ENCODE measurements at regions not wholly inside any gene's neighbourhood (a gene's known extent, or its start where the extent isn't known, plus 50 kb on each side); places are given as distances from the start of the nearest gene placed in this dataset.

- no peak overlapping the region for H3K27ac Mint-ChIP-seq
- Histone ChIP-seq H3K9ac (ENCODE audit: low read length) (no peak overlapping the region), H4K20me1 (ENCODE audit: control insufficient read depth, insufficient read depth, low read length, poor library complexity, severe bottlenecking) (no peaks in the 10 kb centered on the region), H3K4me2 (replicated peaks; ENCODE audit: low read depth, low read length, poor library complexity, severe bottlenecking) (no peak overlapping the region), H3K4me1 (ENCODE audit: control insufficient read depth in 2 of 2, insufficient read depth in 2 of 2, low read length in 2 of 2) (no peaks in the 10 kb centered on the region), H3K79me2 (ENCODE audit: control insufficient read depth, insufficient read depth, low read length) (no peaks in the 10 kb centered on the region), H3K27me3 (replicated peaks in 1 of 4; ENCODE audit: control extremely low read depth in 1 of 4, control insufficient read depth in 3 of 4, insufficient read depth in 4 of 4, low read length in 3 of 4) (no peaks in the 10 kb centered on the region), H3K9me3 (ENCODE audit: control extremely low read depth in 1 of 3, control insufficient read depth in 2 of 3, insufficient read depth in 1 of 3, low read length in 2 of 3) (no peaks in the 10 kb centered on the region), H3K36me3 (replicated peaks in 1 of 2; ENCODE audit: control extremely low read depth in 1 of 2, control insufficient read depth in 1 of 2, extremely low read depth in 1 of 2, insufficient read depth in 2 of 2, low read length in 1 of 2) (no peaks in the 10 kb centered on the region), H2AFZ (ENCODE audit: insufficient read depth, low read depth, low read length, poor library complexity, severe bottlenecking) (no peak overlapping the region), H3K4me3 (ENCODE audit: control extremely low read depth in 1 of 5, extremely low read depth in 1 of 5, insufficient read depth in 1 of 5, low read depth in 2 of 5, low read length in 4 of 5) (no peak overlapping the region), H3K27ac (ENCODE audit: low read length in 2 of 2) (no peak overlapping the region)
- peaks cover 3% of the 10 kb centered on the region for H3K27me3 Mint-ChIP-seq
- no peak for ATAC-seq (ENCODE audit: low read depth)
- ChIA-PET CTCF (no interaction called here), POLR2A (no interaction called here)
- WGBS (ENCODE audit: insufficient coverage): 93% methylated on average over 6 of the region's 8 CpGs
- no peaks in the 10 kb centered on the region for H3K4me1 Mint-ChIP-seq
- intact Hi-C loops (cut with micrococcal nuclease): no loop called here
- H3K4me3 Mint-ChIP-seq: no peak overlapping the region
- no peak for DNase-seq
- H3K9me3 Mint-ChIP-seq (ENCODE audit: insufficient read depth): no peaks in the 10 kb centered on the region
- TF ChIP-seq EZH2 (IDR thresholded peaks at IDR 0.05; ENCODE audit: borderline replicate concordance, insufficient read depth, low read depth, low read length, poor library complexity, severe bottlenecking): no peak
- TF ChIP-seq, protein P1, sequence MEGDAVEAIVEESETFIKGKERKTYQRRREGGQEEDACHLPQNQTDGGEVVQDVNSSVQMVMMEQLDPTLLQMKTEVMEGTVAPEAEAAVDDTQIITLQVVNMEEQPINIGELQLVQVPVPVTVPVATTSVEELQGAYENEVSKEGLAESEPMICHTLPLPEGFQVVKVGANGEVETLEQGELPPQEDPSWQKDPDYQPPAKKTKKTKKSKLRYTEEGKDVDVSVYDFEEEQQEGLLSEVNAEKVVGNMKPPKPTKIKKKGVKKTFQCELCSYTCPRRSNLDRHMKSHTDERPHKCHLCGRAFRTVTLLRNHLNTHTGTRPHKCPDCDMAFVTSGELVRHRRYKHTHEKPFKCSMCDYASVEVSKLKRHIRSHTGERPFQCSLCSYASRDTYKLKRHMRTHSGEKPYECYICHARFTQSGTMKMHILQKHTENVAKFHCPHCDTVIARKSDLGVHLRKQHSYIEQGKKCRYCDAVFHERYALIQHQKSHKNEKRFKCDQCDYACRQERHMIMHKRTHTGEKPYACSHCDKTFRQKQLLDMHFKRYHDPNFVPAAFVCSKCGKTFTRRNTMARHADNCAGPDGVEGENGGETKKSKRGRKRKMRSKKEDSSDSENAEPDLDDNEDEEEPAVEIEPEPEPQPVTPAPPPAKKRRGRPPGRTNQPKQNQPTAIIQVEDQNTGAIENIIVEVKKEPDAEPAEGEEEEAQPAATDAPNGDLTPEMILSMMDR (IDR thresholded peaks at IDR 0.05): no peak
These were observed 126.9 kb upstream of the GRK3 start for GRCh38 chr22:25437414-25438160.

- Mint-ChIP-seq H3K4me1 (peaks cover 31% of the 10 kb centered on the region), H3K27me3 (no peaks in the 10 kb centered on the region), H3K4me3 (peak overlapping the region; percentile 95), H3K9me3 (ENCODE audit: insufficient read depth) (no peaks in the 10 kb centered on the region), H3K27ac (peak overlapping the region; percentile 99)
- Histone ChIP-seq H4K20me1 (ENCODE audit: control insufficient read depth, insufficient read depth, low read length, poor library complexity, severe bottlenecking) (peaks cover 35% of the 10 kb centered on the region), H3K36me3 (replicated peaks in 1 of 2; ENCODE audit: control extremely low read depth in 1 of 2, control insufficient read depth in 1 of 2, extremely low read depth in 1 of 2, insufficient read depth in 2 of 2, low read length in 1 of 2) (peaks cover 3 to 9% of the 10 kb centered on the region in 2 experiments), H3K9me3 (ENCODE audit: control extremely low read depth in 1 of 3, control insufficient read depth in 2 of 3, insufficient read depth in 1 of 3, low read length in 2 of 3) (no peaks in the 10 kb centered on the region), H3K4me3 (ENCODE audit: control extremely low read depth in 1 of 5, extremely low read depth in 1 of 5, insufficient read depth in 1 of 5, low read depth in 2 of 5, low read length in 4 of 5) (no peak overlapping the region), H3K27me3 (replicated peaks in 1 of 4; ENCODE audit: control extremely low read depth in 1 of 4, control insufficient read depth in 3 of 4, insufficient read depth in 4 of 4, low read length in 3 of 4) (no peaks in the 10 kb centered on the region), H3K27ac (ENCODE audit: low read length in 2 of 2) (no peak overlapping the region), H3K79me2 (ENCODE audit: control insufficient read depth, insufficient read depth, low read length) (peaks cover 44% of the 10 kb centered on the region), H2AFZ (ENCODE audit: insufficient read depth, low read depth, low read length, poor library complexity, severe bottlenecking) (peak overlapping the region; percentile 80), H3K4me2 (replicated peaks; ENCODE audit: low read depth, low read length, poor library complexity, severe bottlenecking) (peak overlapping the region; percentile 79), H3K9ac (ENCODE audit: low read length) (no peak overlapping the region), H3K4me1 (ENCODE audit: control insufficient read depth in 2 of 2, insufficient read depth in 2 of 2, low read length in 2 of 2) (peaks cover 9 to 14% of the 10 kb centered on the region in 2 donors)
- ATAC-seq (ENCODE audit: low read depth): no peak
- ChIA-PET CTCF (interaction anchor here (0.8 to 1.8 kb wide), 9 partner anchors 12 to 256 kb away, joined by 3 to 6 read pairs (median 4); no protein-coding TSS in a partner anchor), POLR2A (interaction anchor here (1.1 kb wide), 1 partner anchor 28 kb away, joined by 3 read pairs; no protein-coding TSS in a partner anchor)
- TF ChIP-seq, protein P1 (IDR thresholded peaks at IDR 0.05): no peak
- no peak for TF ChIP-seq EZH2 (IDR thresholded peaks at IDR 0.05; ENCODE audit: borderline replicate concordance, insufficient read depth, low read depth, low read length, poor library complexity, severe bottlenecking)
- intact Hi-C loops (cut with micrococcal nuclease): loop anchor here (1.0 kb wide), 1 partner anchor 43 kb away; no protein-coding TSS in a partner anchor
- DNase-seq: no peak
- 64% methylated on average over 3 of the region's 4 CpGs for WGBS (ENCODE audit: insufficient coverage)
These were observed 117.3 kb upstream of the GRK3 start for GRCh38 chr22:25447067-25447685.

Data from B cell (primary cell).